Natural killer cell (primary cell): ENCODE measurements at regions not wholly inside any gene's neighbourhood (a gene's known extent, or its start where the extent isn't known, plus 50 kb on each side); places are given as distances from the start of the nearest gene placed in this dataset.

ENCODE experiments used
- ATAC-seq, 3 donors: fragments of 150-1000 bp in 2 of 3; fragments of 200-7000 bp in 1 of 3; cut with Tn5 transposase; 1 replicate in 1 of 3; 2 replicates in 2 of 3; pipeline ENCODE4 v1.10.0; 2021; ENCODE audit warnings: mild to moderate bottlenecking in 2 of 3, moderate library complexity in 2 of 3
- DNase-seq, 2 donors: peaks; one replicate each; pipeline versions ENCODE4 v3.0.0 to v3.0.0-alpha.2; 2013 to 2021; ENCODE audit warnings: mixed read lengths in 1 of 2
- H3K27ac ChIP-seq: one replicate; pipeline ENCODE4 v1.5.1; 2013; ENCODE audit warnings: mild to moderate bottlenecking, low read length
- H3K27me3 ChIP-seq: one replicate; pipeline ENCODE4 v1.6.1; 2013; ENCODE audit warnings: low read length; ENCODE audit not compliant: control insufficient read depth, insufficient read depth
- H3K36me3 ChIP-seq: one replicate; pipeline ENCODE4 v1.6.1; 2013; ENCODE audit warnings: low read length; ENCODE audit not compliant: control insufficient read depth, insufficient read depth
- H3K4me1 ChIP-seq: one replicate; pipeline ENCODE4 v1.6.1; 2013; ENCODE audit warnings: low read length; ENCODE audit not compliant: control insufficient read depth, insufficient read depth
- H3K4me3 ChIP-seq: one replicate; pipeline ENCODE4 v1.5.1; 2013; ENCODE audit warnings: low read length
- H3K9me3 ChIP-seq: one replicate; pipeline ENCODE4 v1.6.1; 2013; ENCODE audit warnings: low read length; ENCODE audit not compliant: control insufficient read depth, insufficient read depth
- H3K27ac Mint-ChIP-seq, 2 donors: one replicate each; pipeline ENCODE4 v1.8.0; 2022; ENCODE audit warnings: mild to moderate bottlenecking in 2 of 2, mixed read lengths in 2 of 2, moderate library complexity in 1 of 2
- H3K27me3 Mint-ChIP-seq, 2 donors: one replicate each; pipeline ENCODE4 v1.8.0; 2022; ENCODE audit warnings: low read depth in 2 of 2, mixed read lengths in 2 of 2
- H3K36me3 Mint-ChIP-seq: one replicate; pipeline ENCODE4 v1.8.0; 2022; ENCODE audit warnings: mixed read lengths
- H3K4me1 Mint-ChIP-seq, 2 donors: one replicate each; pipeline ENCODE4 v1.8.0; 2022; ENCODE audit warnings: mixed read lengths in 2 of 2
- H3K4me3 Mint-ChIP-seq: one replicate; pipeline ENCODE4 v1.8.0; 2022; ENCODE audit warnings: mild to moderate bottlenecking, moderate library complexity, mixed read lengths
- H3K9me3 Mint-ChIP-seq, 2 donors: one replicate each; pipeline ENCODE4 v1.8.0; 2022; ENCODE audit warnings: mixed read lengths in 2 of 2
- WGBS: methylation state at CpG from one replicate; pipeline ENCODE4 v1.1.7; 2013; ENCODE audit warnings: missing lambda C conversion rate; ENCODE audit not compliant: insufficient coverage; 5-methylcytosine and 5-hydroxymethylcytosine counted together
- intact Hi-C: fragments of 100-400 bp; cut with micrococcal nuclease; formaldehyde crosslinking; loops from one replicate; pipeline ENCODE4 v1.14.2; 2022
- TF ChIP-seq, protein P1 (sequence below): fragments of 200-600 bp; IDR thresholded peaks from one replicate; pipeline ENCODE4 v1.8.0; 2022; ENCODE audit warnings: antibody characterized with exemption

DNA sequence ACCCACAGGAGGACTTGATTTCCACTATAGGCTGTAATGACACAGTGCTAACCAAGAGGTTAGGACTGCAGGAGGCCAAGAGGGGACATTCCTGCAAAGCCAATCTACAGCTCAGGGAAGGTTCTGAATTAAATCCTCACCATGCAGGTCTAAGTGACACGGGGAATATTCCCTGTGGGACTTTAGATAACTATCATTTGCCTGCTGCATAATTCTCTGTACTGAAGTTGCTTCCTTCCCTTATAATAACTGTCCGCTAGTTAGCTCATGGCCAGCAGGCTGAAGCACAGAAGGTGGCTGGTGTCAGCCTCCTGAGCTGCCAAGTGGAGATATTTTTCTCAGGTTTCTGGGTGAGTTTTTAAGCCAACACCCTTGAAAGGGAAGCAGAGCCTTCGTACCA is 74.6 kb upstream of the SOX9 start:
- H3K4me3 Mint-ChIP-seq = no peak overlapping the region
- intact Hi-C loops = no loop called here
- no peaks in the 10 kb centered on the region for H3K4me1 ChIP-seq
- peaks cover 8 to 10% of the 10 kb centered on the region in 2 donors for H3K9me3 Mint-ChIP-seq
- ATAC-seq (no peak), DNase-seq (no peak)
- no peak overlapping the region for H3K4me3 ChIP-seq
- H3K4me1 Mint-ChIP-seq = no peaks in the 10 kb centered on the region
- TF ChIP-seq, protein P1, sequence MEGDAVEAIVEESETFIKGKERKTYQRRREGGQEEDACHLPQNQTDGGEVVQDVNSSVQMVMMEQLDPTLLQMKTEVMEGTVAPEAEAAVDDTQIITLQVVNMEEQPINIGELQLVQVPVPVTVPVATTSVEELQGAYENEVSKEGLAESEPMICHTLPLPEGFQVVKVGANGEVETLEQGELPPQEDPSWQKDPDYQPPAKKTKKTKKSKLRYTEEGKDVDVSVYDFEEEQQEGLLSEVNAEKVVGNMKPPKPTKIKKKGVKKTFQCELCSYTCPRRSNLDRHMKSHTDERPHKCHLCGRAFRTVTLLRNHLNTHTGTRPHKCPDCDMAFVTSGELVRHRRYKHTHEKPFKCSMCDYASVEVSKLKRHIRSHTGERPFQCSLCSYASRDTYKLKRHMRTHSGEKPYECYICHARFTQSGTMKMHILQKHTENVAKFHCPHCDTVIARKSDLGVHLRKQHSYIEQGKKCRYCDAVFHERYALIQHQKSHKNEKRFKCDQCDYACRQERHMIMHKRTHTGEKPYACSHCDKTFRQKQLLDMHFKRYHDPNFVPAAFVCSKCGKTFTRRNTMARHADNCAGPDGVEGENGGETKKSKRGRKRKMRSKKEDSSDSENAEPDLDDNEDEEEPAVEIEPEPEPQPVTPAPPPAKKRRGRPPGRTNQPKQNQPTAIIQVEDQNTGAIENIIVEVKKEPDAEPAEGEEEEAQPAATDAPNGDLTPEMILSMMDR = no peak
- H3K27ac ChIP-seq = no peak overlapping the region
- no peaks in the 10 kb centered on the region for H3K9me3 ChIP-seq
- WGBS = 78% methylated on average over 3 of the region's 3 CpGs
- H3K36me3 ChIP-seq = no peaks in the 10 kb centered on the region
- H3K27ac Mint-ChIP-seq = no peak overlapping the region
- H3K27me3 Mint-ChIP-seq = no peaks in the 10 kb centered on the region
- no peaks in the 10 kb centered on the region for H3K36me3 Mint-ChIP-seq
- no peaks in the 10 kb centered on the region for H3K27me3 ChIP-seq

DNA sequence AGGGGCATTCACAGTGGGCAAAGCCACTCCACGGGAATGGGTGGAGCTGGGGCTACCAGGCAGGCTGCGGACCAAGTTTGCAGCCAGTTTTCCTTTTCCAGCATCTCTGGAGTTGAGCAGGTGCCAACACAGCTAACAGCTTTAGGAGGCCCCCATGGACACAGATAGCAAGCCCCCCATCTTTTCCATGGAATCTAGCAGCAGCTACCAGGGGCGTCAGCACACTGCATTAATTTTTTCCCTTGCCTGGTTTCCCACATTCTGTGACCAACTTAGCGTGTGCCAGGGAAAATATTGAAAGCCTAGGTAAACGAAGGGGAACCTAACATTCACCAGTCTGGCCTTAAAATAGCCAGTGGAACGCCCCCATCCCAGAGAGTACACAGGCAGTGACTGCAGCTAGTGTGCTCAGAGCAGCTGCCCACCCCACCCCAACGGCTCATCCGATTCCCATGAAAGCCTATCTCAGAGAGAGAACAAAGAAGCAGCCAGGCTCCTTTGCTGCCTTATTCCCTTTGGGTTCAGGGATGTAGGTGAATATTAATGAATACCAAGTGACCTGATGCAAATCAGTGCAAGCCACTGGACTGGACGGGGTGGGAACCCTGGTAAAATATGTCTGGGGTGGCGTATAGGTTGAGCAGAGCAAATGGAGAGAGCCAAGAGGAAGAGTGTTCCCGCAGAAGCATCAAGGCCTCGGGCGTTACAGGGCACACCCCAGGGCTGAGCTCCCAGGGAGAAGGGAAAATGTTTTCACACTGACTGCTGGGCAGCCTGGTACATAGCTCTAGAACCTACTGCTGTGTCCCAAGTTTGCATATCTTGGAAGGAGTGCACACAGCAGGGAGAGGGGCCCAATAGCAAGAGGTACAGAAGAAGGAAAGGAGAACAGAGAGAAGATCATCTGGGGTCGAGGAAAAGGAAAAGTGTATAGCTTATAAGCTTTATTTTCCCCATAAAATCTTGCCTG is 73.9 kb upstream of the SOX9 start:
- Histone ChIP-seq H3K36me3 (no peaks in the 10 kb centered on the region), H3K9me3 (no peaks in the 10 kb centered on the region), H3K4me3 (no peak overlapping the region), H3K4me1 (no peaks in the 10 kb centered on the region), H3K27me3 (no peaks in the 10 kb centered on the region), H3K27ac (no peak overlapping the region)
- ATAC-seq (no peak), DNase-seq (no peak)
- Mint-ChIP-seq H3K9me3 (peaks cover 8 to 12% of the 10 kb centered on the region in 2 donors), H3K4me3 (no peak overlapping the region), H3K27ac (no peak overlapping the region), H3K27me3 (no peaks in the 10 kb centered on the region), H3K36me3 (no peaks in the 10 kb centered on the region), H3K4me1 (no peaks in the 10 kb centered on the region)
- TF ChIP-seq, protein P1 = no peak
- intact Hi-C loops = no loop called here
- 80% methylated on average over 13 of the region's 14 CpGs for WGBS

- no peaks in the 10 kb centered on the region for H3K36me3 Mint-ChIP-seq
- DNase-seq (no peak), ATAC-seq (no peak)
- Histone ChIP-seq H3K27ac (no peak overlapping the region), H3K36me3 (no peaks in the 10 kb centered on the region), H3K27me3 (no peaks in the 10 kb centered on the region), H3K4me1 (no peaks in the 10 kb centered on the region), H3K4me3 (no peak overlapping the region), H3K9me3 (no peaks in the 10 kb centered on the region)
- intact Hi-C loops = no loop called here
- TF ChIP-seq, protein P1 = no peak
- H3K27ac Mint-ChIP-seq = no peak overlapping the region
- 90% methylated on average over 1 of the region's 2 CpGs for WGBS
- no peaks in the 10 kb centered on the region for H3K27me3 Mint-ChIP-seq
- H3K4me3 Mint-ChIP-seq = no peak overlapping the region
- no peaks in the 10 kb centered on the region for H3K4me1 Mint-ChIP-seq
- peaks cover 5 to 9% of the 10 kb centered on the region in 2 donors for H3K9me3 Mint-ChIP-seq
Measured at GRCh38 chr17:72049914-72050313, 70.9 kb upstream of the SOX9 start.
